ENCODE measurements at regions not wholly inside any gene's neighbourhood (a gene's known extent, or its start where the extent isn't known, plus 50 kb on each side); places are given as distances from the start of the nearest gene placed in this dataset.
"Not testable (repeated sequence)": the region's sequence is repeated elsewhere in the genome, so short reads cannot be mapped to it uniquely, and the experiment has no call there.

- no peak for DNase-seq (ENCODE audit: low read depth)
Measured at GRCh38 chr5:86411596-86411995, 206.1 kb upstream of the COX7C start.

GRCh38 chr5:86427158-86427557, 190.6 kb upstream of the COX7C start:
- no peak for DNase-seq (ENCODE audit: low read depth)

GRCh38 chr5:86439593-86440110, 178.1 kb upstream of the COX7C start:
- DNase-seq (ENCODE audit: low read depth) = no peak

GRCh38 chr5:86442036-86442745, 175.6 kb upstream of the COX7C start:
- DNase-seq (ENCODE audit: low read depth) = no peak

- DNase-seq (ENCODE audit: low read depth) = no peak
Measured at GRCh38 chr5:86447362-86447761, 170.4 kb upstream of the COX7C start.

- DNase-seq (ENCODE audit: low read depth) = no peak
Measured at GRCh38 chr5:86452251-86452650, 165.5 kb upstream of the COX7C start.

- DNase-seq (ENCODE audit: low read depth) = no peak
Measured at GRCh38 chr5:86460519-86460918, 157.2 kb upstream of the COX7C start.

- no peak for DNase-seq (ENCODE audit: low read depth)
Measured at GRCh38 chr5:86461169-86461956, 156.4 kb upstream of the COX7C start.

- DNase-seq (ENCODE audit: low read depth) = no peak
Measured at GRCh38 chr5:86463339-86463738, 154.4 kb upstream of the COX7C start.

- no peak for DNase-seq (ENCODE audit: low read depth)
Measured at GRCh38 chr5:86465052-86465838, 152.5 kb upstream of the COX7C start.

GRCh38 chr5:86466721-86467120, 151.0 kb upstream of the COX7C start:
- DNase-seq (ENCODE audit: low read depth) = not testable (repeated sequence)

- no peak for DNase-seq (ENCODE audit: low read depth)
Measured at GRCh38 chr5:86482008-86482407, 135.7 kb upstream of the COX7C start.

GRCh38 chr5:86493777-86494176, 124.0 kb upstream of the COX7C start:
- no peak for DNase-seq (ENCODE audit: low read depth)

GRCh38 chr5:86500947-86501346, 116.8 kb upstream of the COX7C start:
- DNase-seq (ENCODE audit: low read depth) = no peak

- DNase-seq (ENCODE audit: low read depth) = no peak
Measured at GRCh38 chr5:86507574-86507973, 110.2 kb upstream of the COX7C start.

- DNase-seq (ENCODE audit: low read depth) = not testable (repeated sequence)
Measured at GRCh38 chr5:86510330-86510915, 107.3 kb upstream of the COX7C start.

GRCh38 chr5:86523718-86524117, 94.0 kb upstream of the COX7C start:
- no peak for DNase-seq (ENCODE audit: low read depth)

- DNase-seq (ENCODE audit: low read depth) = no peak
Measured at GRCh38 chr5:86525622-86526021, 92.1 kb upstream of the COX7C start.

GRCh38 chr5:86526811-86527348, 90.9 kb upstream of the COX7C start:
- no peak for DNase-seq (ENCODE audit: low read depth)

GRCh38 chr5:86532429-86532828, 85.3 kb upstream of the COX7C start:
- DNase-seq (ENCODE audit: low read depth) = no peak

- no peak for DNase-seq (ENCODE audit: low read depth)
Measured at GRCh38 chr5:86536396-86536795, 81.3 kb upstream of the COX7C start.

GRCh38 chr5:86542532-86542931, 75.2 kb upstream of the COX7C start:
- DNase-seq (ENCODE audit: low read depth) = no peak

Data from fibroblast of the conjunctiva (primary cell).